Mesothelial cell of epicardium (in vitro differentiated cells): ENCODE measurements at regions not wholly inside any gene's neighbourhood (a gene's known extent, or its start where the extent isn't known, plus 50 kb on each side); places are given as distances from the start of the nearest gene placed in this dataset.

Experiments
- DNase-seq, 2 experiments: peaks; one replicate each; pipeline ENCODE4 v3.0.0; 2021; ENCODE audit warnings: low spot score in 2 of 2; ENCODE audit not compliant: unreplicated experiment in 2 of 2
- H3K27ac Mint-ChIP-seq: 2 replicates; pipeline ENCODE4 v1.8.0; 2021; ENCODE audit warnings: mixed read lengths
- H3K27me3 Mint-ChIP-seq: 2 replicates; pipeline ENCODE4 v1.8.0; 2021; ENCODE audit warnings: low read depth, mixed read lengths
- H3K36me3 Mint-ChIP-seq: 2 replicates; pipeline ENCODE4 v1.8.0; 2021; ENCODE audit warnings: mixed read lengths
- H3K4me1 Mint-ChIP-seq: 2 replicates; pipeline ENCODE4 v1.8.0; 2021; ENCODE audit warnings: mixed read lengths
- H3K4me3 Mint-ChIP-seq: 2 replicates; pipeline ENCODE4 v1.8.0; 2021; ENCODE audit warnings: mild to moderate bottlenecking, moderate library complexity, mixed read lengths
- H3K9me3 Mint-ChIP-seq: 2 replicates; pipeline ENCODE4 v1.8.0; 2021; ENCODE audit warnings: mixed read lengths
- CTCF ChIP-seq: fragments of 200-600 bp; sonication (generic); IDR thresholded peaks from one replicate; pipeline ENCODE4 v1.5.0; 2021; ENCODE audit warnings: antibody characterized with exemption; ENCODE audit not compliant: unreplicated experiment

- Mint-ChIP-seq H3K27ac (no peak overlapping the region), H3K9me3 (peaks cover 3% of the 10 kb centered on the region), H3K4me1 (no peaks in the 10 kb centered on the region), H3K36me3 (no peaks in the 10 kb centered on the region), H3K4me3 (no peak overlapping the region), H3K27me3 (no peaks in the 10 kb centered on the region)
- no peak for TF ChIP-seq CTCF
- no peak for DNase-seq
Measured at GRCh38 chr12:47419497-47419896, 286.3 kb downstream of the RPAP3 start.

- no peak for TF ChIP-seq CTCF
- H3K9me3 Mint-ChIP-seq, result peaks cover 3% of the 10 kb centered on the region
- no peak overlapping the region for H3K4me3 Mint-ChIP-seq
- H3K36me3 Mint-ChIP-seq, result no peaks in the 10 kb centered on the region
- H3K4me1 Mint-ChIP-seq, result no peaks in the 10 kb centered on the region
- H3K27me3 Mint-ChIP-seq, result no peaks in the 10 kb centered on the region
- no peak for DNase-seq
- no peak overlapping the region for H3K27ac Mint-ChIP-seq
Measured at GRCh38 chr12:47417955-47418354, 287.9 kb downstream of the RPAP3 start.

GRCh38 chr12:47417121-47417520 is 288.7 kb downstream of the RPAP3 start:
- no peaks in the 10 kb centered on the region for H3K4me1 Mint-ChIP-seq
- TF ChIP-seq CTCF, result no peak
- H3K27me3 Mint-ChIP-seq, result no peaks in the 10 kb centered on the region
- no peak overlapping the region for H3K4me3 Mint-ChIP-seq
- peaks cover 3% of the 10 kb centered on the region for H3K9me3 Mint-ChIP-seq
- no peak overlapping the region for H3K27ac Mint-ChIP-seq
- H3K36me3 Mint-ChIP-seq, result no peaks in the 10 kb centered on the region
- DNase-seq, result no peak

GRCh38 chr12:47415054-47415453 is 290.8 kb downstream of the RPAP3 start:
- H3K9me3 Mint-ChIP-seq, result peaks cover 3% of the 10 kb centered on the region
- TF ChIP-seq CTCF, result no peak
- peaks cover 1% of the 10 kb centered on the region for H3K27me3 Mint-ChIP-seq
- no peaks in the 10 kb centered on the region for H3K4me1 Mint-ChIP-seq
- DNase-seq, result no peak
- H3K4me3 Mint-ChIP-seq, result no peak overlapping the region
- no peak overlapping the region for H3K27ac Mint-ChIP-seq
- H3K36me3 Mint-ChIP-seq, result no peaks in the 10 kb centered on the region

- Mint-ChIP-seq H3K9me3 (peaks cover 3% of the 10 kb centered on the region), H3K27me3 (peaks cover 1% of the 10 kb centered on the region), H3K27ac (no peak overlapping the region), H3K4me1 (no peaks in the 10 kb centered on the region), H3K36me3 (no peaks in the 10 kb centered on the region), H3K4me3 (no peak overlapping the region)
- no peak for DNase-seq
- TF ChIP-seq CTCF, result no peak
Measured at GRCh38 chr12:47414511-47414910, 291.3 kb downstream of the RPAP3 start.

- TF ChIP-seq CTCF, result no peak
- peaks cover 3% of the 10 kb centered on the region for H3K9me3 Mint-ChIP-seq
- H3K4me1 Mint-ChIP-seq, result no peaks in the 10 kb centered on the region
- H3K27ac Mint-ChIP-seq, result no peak overlapping the region
- H3K27me3 Mint-ChIP-seq, result peaks cover 1% of the 10 kb centered on the region
- H3K4me3 Mint-ChIP-seq, result no peak overlapping the region
- no peaks in the 10 kb centered on the region for H3K36me3 Mint-ChIP-seq
- no peak for DNase-seq
Measured at GRCh38 chr12:47413806-47414205, 292.0 kb downstream of the RPAP3 start.
